ENCODE measurements at regions not wholly inside any gene's neighbourhood (a gene's known extent, or its start where the extent isn't known, plus 50 kb on each side); places are given as distances from the start of the nearest gene placed in this dataset.

GRCh38 chr4:178037459-178038214 lies 595.4 kb upstream of the AGA start:
- DNase-seq (ENCODE audit: low spot score): no peak

- DNase-seq (ENCODE audit: low spot score): no peak
Measured at GRCh38 chr4:178056996-178057395, 614.8 kb upstream of the AGA start.

GRCh38 chr4:178063568-178063967 lies 621.3 kb upstream of the AGA start:
- DNase-seq (ENCODE audit: low spot score): no peak

- no peak for DNase-seq (ENCODE audit: low spot score)
Measured at GRCh38 chr4:178066338-178066941, 624.2 kb upstream of the AGA start.

- DNase-seq (ENCODE audit: low spot score): no peak
Measured at GRCh38 chr4:178068136-178068535, 625.9 kb upstream of the AGA start.

- DNase-seq (ENCODE audit: low spot score): no peak
Measured at GRCh38 chr4:178070163-178070562, 627.9 kb upstream of the AGA start.

- DNase-seq (ENCODE audit: low spot score): no peak
Measured at GRCh38 chr4:178080312-178080711, 638.1 kb upstream of the AGA start.

- no peak for DNase-seq (ENCODE audit: low spot score)
Measured at GRCh38 chr4:178081176-178081575, 638.9 kb upstream of the AGA start.

- no peak for DNase-seq (ENCODE audit: low spot score)
Measured at GRCh38 chr4:178081896-178082295, 639.7 kb upstream of the AGA start.

GRCh38 chr4:178082906-178083305 lies 640.7 kb upstream of the AGA start:
- no peak for DNase-seq (ENCODE audit: low spot score)

GRCh38 chr4:178083968-178084367 lies 641.7 kb upstream of the AGA start:
- DNase-seq (ENCODE audit: low spot score): no peak

- peak; percentile 7 for DNase-seq (ENCODE audit: low spot score)
Measured at GRCh38 chr4:178086320-178086719, 644.1 kb upstream of the AGA start.

GRCh38 chr4:178090640-178091411 lies 648.6 kb upstream of the AGA start:
- no peak for DNase-seq (ENCODE audit: low spot score)

GRCh38 chr4:178102139-178102538 lies 659.9 kb upstream of the AGA start:
- DNase-seq (ENCODE audit: low spot score): no peak

- DNase-seq (ENCODE audit: low spot score): no peak
Measured at GRCh38 chr4:178105242-178105641, 663.0 kb upstream of the AGA start.

- no peak for DNase-seq (ENCODE audit: low spot score)
Measured at GRCh38 chr4:178136736-178137345, 694.6 kb upstream of the AGA start.

GRCh38 chr4:178137732-178138471 lies 695.7 kb upstream of the AGA start:
- DNase-seq (ENCODE audit: low spot score): no peak

GRCh38 chr4:178138491-178138890 lies 696.3 kb upstream of the AGA start:
- DNase-seq (ENCODE audit: low spot score): no peak

- no peak for DNase-seq (ENCODE audit: low spot score)
Measured at GRCh38 chr4:178140326-178140915, 698.2 kb upstream of the AGA start.

- DNase-seq (ENCODE audit: low spot score): no peak
Measured at GRCh38 chr4:178142724-178143123, 700.5 kb upstream of the AGA start.

- peak; percentile 8 for DNase-seq (ENCODE audit: low spot score)
Measured at GRCh38 chr4:178148106-178148505, 705.9 kb upstream of the AGA start.

Data from umbilical cord (tissue), 1 donor.